GM19023 (cell line): ENCODE measurements at regions not wholly inside any gene's neighbourhood (a gene's known extent, or its start where the extent isn't known, plus 50 kb on each side); places are given as distances from the start of the nearest gene placed in this dataset.
"Not testable (repeated sequence)": the region's sequence is repeated elsewhere in the genome, so short reads cannot be mapped to it uniquely, and the experiment has no call there.

ENCODE experiments used
- ATAC-seq: cut with Tn5 transposase; IDR thresholded peaks from one replicate; pipeline ENCODE4 v1.9.1; 2021; ENCODE audit warnings: mild to moderate bottlenecking, moderate library complexity; ENCODE audit not compliant: unreplicated experiment

GRCh38 chr3:187481426-187481825 is 113.2 kb downstream of the RTP4 start:
- ATAC-seq: no peak

GRCh38 chr3:187475613-187476012 is 107.4 kb downstream of the RTP4 start:
- ATAC-seq: not testable (repeated sequence)

- ATAC-seq: no peak
Observed at GRCh38 chr3:187473778-187474406, 105.7 kb downstream of the RTP4 start.

DNA sequence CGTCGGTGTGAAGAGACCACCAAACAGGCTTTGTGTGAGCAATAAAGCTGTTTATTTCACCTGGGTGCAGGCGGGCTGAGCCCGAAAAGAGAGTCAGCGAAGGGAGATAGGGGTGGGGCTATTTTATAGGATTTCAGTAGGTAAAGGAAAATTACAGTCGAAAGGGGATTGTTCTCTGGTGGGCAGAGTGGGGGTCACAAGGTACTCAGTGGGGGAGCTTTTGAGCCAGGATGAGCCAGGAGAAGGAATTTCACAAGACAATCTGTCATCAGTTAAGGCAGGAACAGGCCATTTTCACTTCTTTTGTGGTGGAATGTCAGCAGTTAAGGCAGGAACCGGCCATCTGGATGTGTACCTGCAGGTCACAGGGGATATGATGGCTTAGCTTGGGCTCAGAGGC is 98.1 kb downstream of the RTP4 start:
- not testable (repeated sequence) for ATAC-seq

GRCh38 chr3:187465503-187465902 is 97.3 kb downstream of the RTP4 start:
- no peak for ATAC-seq

- no peak for ATAC-seq
Observed at GRCh38 chr3:187464682-187465081, 96.5 kb downstream of the RTP4 start.

DNA sequence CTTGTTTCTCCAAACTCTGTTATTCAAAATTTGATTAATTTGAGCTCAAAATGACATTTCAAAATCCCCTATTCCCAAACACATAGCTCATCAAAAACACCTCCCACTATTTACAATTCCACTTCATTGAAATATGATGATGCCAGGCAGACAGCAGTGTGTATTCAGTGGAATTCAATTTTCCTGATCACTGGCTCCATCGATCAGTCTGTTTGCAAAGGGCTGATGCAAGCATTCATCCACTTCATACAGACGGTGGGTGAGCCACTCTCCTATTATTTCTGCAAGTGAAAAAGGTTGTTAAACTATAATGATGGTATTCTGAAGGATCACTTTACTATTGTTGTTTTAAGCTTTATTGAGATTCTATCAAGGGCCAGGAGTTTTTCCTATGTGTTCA is 90.7 kb downstream of the RTP4 start:
- ATAC-seq: no peak

DNA sequence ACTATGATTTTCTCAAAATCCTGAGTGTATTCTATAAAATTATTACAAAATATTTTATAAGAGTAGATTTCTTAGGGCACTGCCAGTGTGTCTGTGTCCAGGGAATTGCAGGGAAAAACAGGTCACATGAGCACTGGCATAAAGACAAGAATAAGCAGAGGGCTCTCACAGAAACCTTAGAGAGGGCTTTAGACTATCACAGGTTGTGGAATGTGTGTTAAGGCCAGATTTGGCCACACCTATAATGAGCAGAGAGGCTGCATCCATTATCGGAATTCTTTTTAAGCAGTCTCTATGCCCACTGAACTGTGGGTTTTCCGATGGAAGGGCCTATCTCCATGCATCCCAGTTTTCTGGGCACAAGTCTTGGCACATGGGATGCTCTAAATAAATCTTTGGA is 90.2 kb downstream of the RTP4 start:
- ATAC-seq: no peak

DNA sequence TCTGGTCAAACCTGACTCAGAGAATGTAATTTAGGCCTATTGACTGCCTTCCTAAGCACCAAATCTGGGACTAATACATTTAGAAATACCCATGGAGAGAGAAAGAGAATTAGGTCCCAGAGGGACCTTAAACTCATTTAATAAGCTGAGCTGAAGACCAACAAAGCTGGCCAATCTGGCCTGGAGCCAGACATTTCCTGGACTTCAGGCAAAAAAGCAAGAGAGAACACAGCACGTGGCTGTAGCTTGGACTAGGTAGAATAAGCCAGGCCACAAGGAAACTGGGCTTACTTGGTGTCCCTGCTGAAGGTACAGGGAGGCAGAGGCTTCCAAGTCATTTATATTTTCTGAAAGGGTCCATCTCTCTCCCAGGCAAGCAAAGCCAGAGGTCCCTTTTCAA is 88.1 kb downstream of the RTP4 start:
- ATAC-seq: no peak

DNA sequence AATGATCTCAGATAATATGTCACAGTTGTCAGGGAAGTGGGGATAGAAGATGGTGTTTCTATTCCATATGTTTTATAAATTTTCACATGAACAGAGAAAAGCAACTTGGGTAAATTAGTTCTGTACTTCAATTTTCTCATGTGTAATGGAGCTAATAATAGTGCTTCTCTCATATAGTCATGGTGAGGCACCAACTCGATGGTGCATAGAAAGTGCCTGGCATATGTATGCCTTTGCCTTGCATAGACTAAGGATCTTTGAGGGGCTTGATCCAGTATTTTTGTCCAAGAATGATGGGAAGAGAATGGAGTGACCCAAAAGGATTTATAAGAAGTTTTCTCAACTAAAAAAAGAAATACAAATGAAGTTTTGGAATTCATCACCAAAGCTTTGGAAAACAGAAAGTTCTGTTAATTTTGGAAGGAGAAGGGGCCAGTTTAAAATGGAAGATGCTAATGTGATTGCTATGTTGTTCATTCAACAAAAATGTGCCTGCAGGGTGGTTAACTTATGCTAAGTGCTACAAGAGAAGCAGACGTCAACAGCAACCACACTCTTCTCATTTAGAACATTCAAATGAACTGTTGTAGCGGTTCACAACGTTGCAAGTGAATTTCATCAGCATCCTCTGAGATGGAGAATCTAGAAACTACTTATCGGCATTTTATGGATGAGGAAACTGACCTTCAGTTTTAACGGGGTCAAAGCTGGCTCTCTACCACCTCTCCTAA is 86.1 kb downstream of the RTP4 start:
- ATAC-seq: no peak

- ATAC-seq: no peak
Observed at GRCh38 chr3:187450431-187451190, 82.4 kb downstream of the RTP4 start.

DNA sequence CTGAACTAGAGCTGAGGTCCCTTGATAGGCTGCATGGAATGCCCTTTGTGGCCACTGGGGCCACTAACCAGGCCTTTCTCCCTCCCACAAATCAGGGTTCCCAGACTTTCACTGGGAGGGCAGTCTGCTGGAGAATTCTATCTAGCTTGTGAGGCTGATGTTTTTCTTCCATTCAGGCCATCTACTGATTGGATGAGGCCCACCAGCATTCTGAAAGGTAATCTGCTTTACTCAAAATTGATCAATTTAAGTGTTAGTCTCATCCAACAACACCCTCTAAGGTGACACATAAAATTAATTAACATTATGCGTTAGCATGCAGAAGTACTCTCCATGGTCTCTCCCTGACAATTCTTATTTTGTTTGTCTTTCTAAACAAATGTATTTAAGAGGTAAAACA is 80.5 kb downstream of the RTP4 start:
- no peak for ATAC-seq

DNA sequence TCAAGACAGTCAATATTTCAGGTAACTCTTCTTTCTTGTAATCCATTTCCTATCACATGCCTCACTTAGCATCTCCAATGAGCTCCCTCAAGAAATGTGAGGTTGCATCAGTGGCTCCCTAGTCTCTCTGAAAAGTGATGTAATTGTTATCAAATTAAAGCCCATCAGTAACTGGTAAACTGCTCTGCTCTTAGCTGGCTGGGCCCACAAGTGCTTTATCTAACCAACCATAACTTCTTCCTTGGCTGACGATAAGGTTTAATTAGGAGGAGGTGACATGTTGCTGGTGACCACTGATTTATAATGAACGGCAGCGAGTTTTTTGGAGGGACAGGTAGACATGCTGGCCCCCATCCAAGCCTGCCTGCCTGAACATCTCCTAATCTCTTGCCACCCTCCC is 79.6 kb downstream of the RTP4 start:
- no peak for ATAC-seq

DNA sequence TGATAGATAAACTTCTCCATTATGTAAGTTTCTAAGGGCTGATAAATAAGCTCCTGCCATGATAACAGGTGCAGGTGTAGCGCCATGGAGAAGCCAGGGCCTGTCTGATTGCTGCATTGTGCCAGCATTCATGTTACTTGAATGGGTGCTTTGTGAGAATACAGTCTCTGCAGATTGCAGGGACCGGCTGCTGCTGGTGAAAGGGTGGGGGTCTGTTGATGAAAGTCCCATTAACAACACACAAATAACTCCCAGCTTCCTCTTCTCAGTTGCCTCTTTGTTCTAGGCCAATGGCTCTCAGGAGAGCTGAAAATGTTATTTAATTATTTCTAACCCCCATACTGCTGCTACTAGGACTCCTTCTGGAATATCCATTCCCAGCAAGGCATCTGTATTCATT is 77.2 kb downstream of the RTP4 start:
- no peak for ATAC-seq

- ATAC-seq: no peak
Observed at GRCh38 chr3:187434524-187434923, 66.3 kb downstream of the RTP4 start.

DNA sequence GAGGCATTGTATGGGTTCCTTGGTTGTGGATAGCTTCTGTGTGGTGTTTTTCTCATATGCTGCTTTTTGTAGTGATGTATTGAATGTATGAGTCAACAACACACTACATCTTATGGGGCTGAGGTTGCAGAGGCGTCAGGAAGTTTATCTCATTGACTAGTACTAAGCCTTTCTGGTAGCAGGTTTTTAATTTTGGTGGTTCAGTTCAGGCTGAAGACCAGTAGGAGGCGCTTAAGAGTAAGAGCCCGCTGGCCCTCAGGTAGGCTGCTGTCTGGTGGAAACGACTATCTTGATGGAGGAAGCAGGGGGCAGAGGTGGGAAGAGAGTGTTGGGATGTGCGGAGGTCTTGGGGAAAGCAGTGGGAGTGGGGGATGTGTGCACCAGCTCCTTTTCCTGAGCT is 62.4 kb downstream of the RTP4 start:
- ATAC-seq: no peak
